Stomach (tissue), 8 donors: ENCODE measurements at regions not wholly inside any gene's neighbourhood (a gene's known extent, or its start where the extent isn't known, plus 50 kb on each side); places are given as distances from the start of the nearest gene placed in this dataset.

ENCODE experiments used
- DNase-seq, 2 donors: peaks; one replicate each; pipeline versions ENCODE4 v3.0.0 to v3.0.0-alpha.2; 2013 to 2019
- H3K27ac ChIP-seq, 5 donors: fragments of 200-600 bp in 4 of 5; sonication (generic) in 4 of 5; one replicate each; pipeline ENCODE4 v1.5.1; 2013 to 2019; ENCODE audit warnings: mild to moderate bottlenecking in 1 of 5, moderate library complexity in 1 of 5
- H3K27me3 ChIP-seq, 3 donors: fragments of 200-600 bp; sonication (generic); one replicate each; pipeline ENCODE4 v1.5.1; 2017 to 2019; ENCODE audit warnings: mixed run types in 1 of 3
- H3K36me3 ChIP-seq, 4 donors: fragments of 200-600 bp; sonication (generic); 1 replicate in 3 of 4; 2 replicates in 1 of 4; pipeline ENCODE4 v1.5.1; 2016 to 2019
- H3K4me1 ChIP-seq, 4 donors: fragments of 200-600 bp; sonication (generic); one replicate each; pipeline ENCODE4 v1.5.1; 2016 to 2019
- H3K4me3 ChIP-seq, 4 donors: fragments of 200-600 bp; sonication (generic) in 3 of 4; one replicate each; pipeline ENCODE4 v1.5.1; 2016 to 2019; ENCODE audit warnings: mild to moderate bottlenecking in 1 of 4
- H3K9me3 ChIP-seq, 4 donors: fragments of 200-600 bp; sonication (generic); one replicate each; pipeline ENCODE4 v1.5.1; 2016 to 2019
- CTCF ChIP-seq, 7 experiments: fragments of 450-650 bp in 4 of 7; fragments of 200-600 bp in 3 of 7; sonication (generic) in 3 of 7; IDR thresholded peaks; one replicate each; pipeline ENCODE4 v1.5.1; 2016 to 2019; ENCODE audit warnings: antibody characterized with exemption in 7 of 7, control low read depth in 2 of 7, mild to moderate bottlenecking in 1 of 7
- EP300 ChIP-seq: sonication (generic); formaldehyde crosslinking; IDR thresholded peaks from one replicate; pipeline ENCODE4 v1.6.1; 2017; ENCODE audit warnings: antibody characterized with exemption
- POLR2A ChIP-seq, 4 donors: fragments of 450-650 bp; IDR thresholded peaks; one replicate each; pipeline ENCODE4 v1.6.1; 2016; ENCODE audit warnings: antibody characterized with exemption in 4 of 4, control low read depth in 2 of 4, mild to moderate bottlenecking in 1 of 4, moderate library complexity in 1 of 4
- POLR2AphosphoS5 ChIP-seq, 3 donors: sonication (generic); formaldehyde crosslinking; IDR thresholded peaks; one replicate each; pipeline ENCODE4 v1.6.1; 2016; ENCODE audit warnings: antibody characterized with exemption in 3 of 3
- WGBS, 5 donors: extraction: QIAGEN DNeasy Blood & Tissue Kit in 3 of 5; methylation state at CpG; one replicate each; pipeline versions ENCODE4 v1.1.5 to v1.1.7; 2013 to 2018; 5-methylcytosine and 5-hydroxymethylcytosine counted together
- intact Hi-C: fragments of 100-400 bp; cut with DNase I; formaldehyde crosslinking; loops from one replicate; pipeline ENCODE4 v1.15.1; 2023; ENCODE audit warnings: low total_unique reads
- donor health status: healthy with polysubstance abuse.
- donor health status: Bipolar disorder and iron deficiency.
- donor health status: healthy.

- intact Hi-C loops = no loop called here
- TF ChIP-seq EP300 (no peak), POLR2A (IDR thresholded peaks at IDR 0.05) (no peak), POLR2AphosphoS5 (IDR thresholded peaks at IDR 0.05) (no peak), CTCF (IDR thresholded peaks at IDR 0.05) (no peak)
- 62 to 91% (median 76%) methylated on average over 1 of the region's 1 CpG for WGBS, 5 donors
- no peak for DNase-seq
- no peaks in the 10 kb centered on the region for H3K4me1 ChIP-seq
- peaks cover 0 to 9% (median 1%) of the 10 kb centered on the region in 4 donors for H3K9me3 ChIP-seq
- H3K36me3 ChIP-seq = no peaks in the 10 kb centered on the region
- no peak overlapping the region for H3K4me3 ChIP-seq
- no peaks in the 10 kb centered on the region for H3K27me3 ChIP-seq
- no peak overlapping the region for H3K27ac ChIP-seq
These were observed 158.1 kb upstream of the NREP start for GRCh38 chr5:111914966-111915636.

GRCh38 chr5:111902436-111902835 lies 145.4 kb upstream of the NREP start:
- H3K4me3 ChIP-seq = no peak overlapping the region
- no peak for DNase-seq
- H3K27ac ChIP-seq = no peak overlapping the region
- TF ChIP-seq CTCF (IDR thresholded peaks at IDR 0.05) = no peak
- TF ChIP-seq EP300 = no peak
- no peak for TF ChIP-seq POLR2AphosphoS5 (IDR thresholded peaks at IDR 0.05)
- TF ChIP-seq POLR2A (IDR thresholded peaks at IDR 0.05) = no peak
- H3K9me3 ChIP-seq = peaks cover 0 to 17% (median 10%) of the 10 kb centered on the region in 4 donors
- H3K36me3 ChIP-seq = no peaks in the 10 kb centered on the region
- intact Hi-C loops = no loop called here
- no peaks in the 10 kb centered on the region for H3K27me3 ChIP-seq
- 30 to 44% (median 37%) methylated on average over 5 of the region's 5 CpGs for whole genome bisulfite sequencing, 5 donors
- no peaks in the 10 kb centered on the region for H3K4me1 ChIP-seq

- Histone ChIP-seq H3K36me3 (no peaks in the 10 kb centered on the region), H3K27ac (no peak overlapping the region)
These were observed 144.3 kb upstream of the NREP start for GRCh38 chr5:111901296-111901695.

GRCh38 chr5:111892949-111893348 lies 136.0 kb upstream of the NREP start:
- Histone ChIP-seq H3K27me3 (no peaks in the 10 kb centered on the region), H3K27ac (no peak overlapping the region), H3K36me3 (no peaks in the 10 kb centered on the region), H3K9me3 (peaks cover 0 to 18% (median 10%) of the 10 kb centered on the region in 4 donors), H3K4me1 (no peaks in the 10 kb centered on the region), H3K4me3 (no peak overlapping the region)
- 62 to 67% (median 64%) methylated on average over 1 of the region's 1 CpG for WGBS, 5 donors
- intact Hi-C loops = no loop called here
- DNase-seq = peak in 1 of 2 donors; percentile 8
- TF ChIP-seq POLR2A (IDR thresholded peaks at IDR 0.05) (no peak), EP300 (no peak), CTCF (IDR thresholded peaks at IDR 0.05) (no peak), POLR2AphosphoS5 (IDR thresholded peaks at IDR 0.05) (no peak)

More at GRCh38 chr5:111901296-111901695, 144.3 kb upstream of the NREP start:
- no peak for DNase-seq
- TF ChIP-seq CTCF (IDR thresholded peaks at IDR 0.05) (no peak), EP300 (no peak), POLR2AphosphoS5 (IDR thresholded peaks at IDR 0.05) (no peak), POLR2A (IDR thresholded peaks at IDR 0.05) (no peak)
- H3K27me3 ChIP-seq = no peaks in the 10 kb centered on the region
- WGBS, 5 donors = 29 to 43% (median 36%) methylated on average over 2 of the region's 2 CpGs
- H3K9me3 ChIP-seq = peaks cover 0 to 17% (median 10%) of the 10 kb centered on the region in 4 donors
- no peak overlapping the region for H3K4me3 ChIP-seq
- intact Hi-C loops = no loop called here
- no peaks in the 10 kb centered on the region for H3K4me1 ChIP-seq
